ENCODE measurements at regions not wholly inside any gene's neighbourhood (a gene's known extent, or its start where the extent isn't known, plus 50 kb on each side); places are given as distances from the start of the nearest gene placed in this dataset.

- POLR2A ChIA-PET = no interaction called here
- DNase-seq (ENCODE audit: extremely low spot score) = no peak
- CTCF ChIA-PET = no interaction called here
These were observed 1003.3 kb upstream of the SORCS1 start for GRCh38 chr10:108167766-108168165.

GRCh38 chr10:108166401-108166800 is 1001.9 kb upstream of the SORCS1 start:
- ChIA-PET CTCF (no interaction called here), POLR2A (no interaction called here)
- DNase-seq (ENCODE audit: extremely low spot score) = no peak
- TF ChIP-seq SP1 (IDR thresholded peaks at IDR 0.05) = no peak
- TF ChIP-seq BHLHE40 (IDR thresholded peaks at IDR 0.05; ENCODE audit: borderline replicate concordance) = no peak
- no peak for TF ChIP-seq SUZ12 (IDR thresholded peaks at IDR 0.05)
- TF ChIP-seq FOXM1 (IDR thresholded peaks at IDR 0.05; ENCODE audit: borderline replicate concordance) = no peak
- no peak for TF ChIP-seq ZNF384 (IDR thresholded peaks at IDR 0.05)
- no peak for TF ChIP-seq NFRKB (IDR thresholded peaks at IDR 0.05)
- no peak for TF ChIP-seq L3MBTL2 (conservative IDR thresholded peaks at IDR 0.05)
- TF ChIP-seq TARDBP (IDR thresholded peaks at IDR 0.05) = no peak
- no peak for TF ChIP-seq FOXA1 (IDR thresholded peaks at IDR 0.05)
- TF ChIP-seq LEF1 (IDR thresholded peaks at IDR 0.05; ENCODE audit: borderline replicate concordance) = no peak
- no peak for TF ChIP-seq FOXK2 (IDR thresholded peaks at IDR 0.05)
- TF ChIP-seq ELF4 (IDR thresholded peaks at IDR 0.05) = no peak
- no peak for TF ChIP-seq CTBP1 (IDR thresholded peaks at IDR 0.05; ENCODE audit: borderline replicate concordance)
- TF ChIP-seq ARNT (IDR thresholded peaks at IDR 0.05) = no peak
- no peak for TF ChIP-seq HDGF (IDR thresholded peaks at IDR 0.05; ENCODE audit: borderline replicate concordance)
- TF ChIP-seq, protein P1, sequence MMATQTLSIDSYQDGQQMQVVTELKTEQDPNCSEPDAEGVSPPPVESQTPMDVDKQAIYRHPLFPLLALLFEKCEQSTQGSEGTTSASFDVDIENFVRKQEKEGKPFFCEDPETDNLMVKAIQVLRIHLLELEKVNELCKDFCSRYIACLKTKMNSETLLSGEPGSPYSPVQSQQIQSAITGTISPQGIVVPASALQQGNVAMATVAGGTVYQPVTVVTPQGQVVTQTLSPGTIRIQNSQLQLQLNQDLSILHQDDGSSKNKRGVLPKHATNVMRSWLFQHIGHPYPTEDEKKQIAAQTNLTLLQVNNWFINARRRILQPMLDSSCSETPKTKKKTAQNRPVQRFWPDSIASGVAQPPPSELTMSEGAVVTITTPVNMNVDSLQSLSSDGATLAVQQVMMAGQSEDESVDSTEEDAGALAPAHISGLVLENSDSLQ (IDR thresholded peaks at IDR 0.05) = no peak

More at GRCh38 chr10:108167766-108168165, 1003.3 kb upstream of the SORCS1 start:
- TF ChIP-seq NFRKB (IDR thresholded peaks at IDR 0.05) (no peak), CTBP1 (IDR thresholded peaks at IDR 0.05; ENCODE audit: borderline replicate concordance) (no peak), BHLHE40 (IDR thresholded peaks at IDR 0.05; ENCODE audit: borderline replicate concordance) (no peak), ARNT (IDR thresholded peaks at IDR 0.05) (no peak), ZNF384 (IDR thresholded peaks at IDR 0.05) (no peak), ELF4 (IDR thresholded peaks at IDR 0.05) (no peak), TARDBP (IDR thresholded peaks at IDR 0.05) (no peak), LEF1 (IDR thresholded peaks at IDR 0.05; ENCODE audit: borderline replicate concordance) (no peak), FOXA1 (IDR thresholded peaks at IDR 0.05) (no peak), L3MBTL2 (conservative IDR thresholded peaks at IDR 0.05) (no peak), FOXK2 (IDR thresholded peaks at IDR 0.05) (no peak), SP1 (IDR thresholded peaks at IDR 0.05) (no peak), FOXM1 (IDR thresholded peaks at IDR 0.05; ENCODE audit: borderline replicate concordance) (no peak), SUZ12 (IDR thresholded peaks at IDR 0.05) (no peak), HDGF (IDR thresholded peaks at IDR 0.05; ENCODE audit: borderline replicate concordance) (no peak)
- TF ChIP-seq, protein P1 (IDR thresholded peaks at IDR 0.05) = no peak

DNA sequence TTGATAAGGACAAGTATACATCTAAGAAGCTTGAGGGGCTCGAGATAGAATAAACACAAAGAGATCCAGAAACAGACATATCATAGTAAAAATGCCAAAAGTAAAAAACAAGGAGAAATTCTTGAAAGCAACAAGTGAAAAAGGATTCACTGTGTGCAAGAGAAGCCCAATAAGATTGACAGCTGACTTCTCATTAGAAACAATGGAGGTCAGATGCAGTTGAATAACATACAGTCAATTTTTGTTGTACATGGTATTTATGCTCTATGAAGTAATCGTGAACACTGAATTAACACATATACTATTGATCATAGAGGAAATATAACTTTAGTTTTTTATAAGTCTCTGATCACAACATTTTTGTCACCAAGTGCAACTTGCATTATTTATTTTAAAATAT is 982.8 kb upstream of the SORCS1 start:
- no peak for DNase-seq (ENCODE audit: extremely low spot score)
- CTCF ChIA-PET = no interaction called here
- no peak for TF ChIP-seq L3MBTL2 (conservative IDR thresholded peaks at IDR 0.05)
- TF ChIP-seq, protein P1 (IDR thresholded peaks at IDR 0.05) = no peak
- no peak for TF ChIP-seq LEF1 (IDR thresholded peaks at IDR 0.05; ENCODE audit: borderline replicate concordance)
- TF ChIP-seq SP1 (IDR thresholded peaks at IDR 0.05) = no peak
- TF ChIP-seq NFRKB (IDR thresholded peaks at IDR 0.05) = no peak
- no peak for TF ChIP-seq FOXM1 (IDR thresholded peaks at IDR 0.05; ENCODE audit: borderline replicate concordance)
- no peak for TF ChIP-seq HDGF (IDR thresholded peaks at IDR 0.05; ENCODE audit: borderline replicate concordance)
- POLR2A ChIA-PET = no interaction called here

GRCh38 chr10:108141064-108141463 is 976.6 kb upstream of the SORCS1 start:
- no peak for DNase-seq (ENCODE audit: extremely low spot score)
- POLR2A ChIA-PET = no interaction called here
- CTCF ChIA-PET = no interaction called here
- no peak for TF ChIP-seq HDGF (IDR thresholded peaks at IDR 0.05; ENCODE audit: borderline replicate concordance)
- TF ChIP-seq CTBP1 (IDR thresholded peaks at IDR 0.05; ENCODE audit: borderline replicate concordance) = no peak
- no peak for TF ChIP-seq LEF1 (IDR thresholded peaks at IDR 0.05; ENCODE audit: borderline replicate concordance)
- no peak for TF ChIP-seq SUZ12 (IDR thresholded peaks at IDR 0.05)
- TF ChIP-seq, protein P1 (IDR thresholded peaks at IDR 0.05) = no peak
- TF ChIP-seq ARNT (IDR thresholded peaks at IDR 0.05) = no peak
- TF ChIP-seq FOXM1 (IDR thresholded peaks at IDR 0.05; ENCODE audit: borderline replicate concordance) = no peak
- no peak for TF ChIP-seq L3MBTL2 (conservative IDR thresholded peaks at IDR 0.05)
- no peak for TF ChIP-seq BHLHE40 (IDR thresholded peaks at IDR 0.05; ENCODE audit: borderline replicate concordance)
- TF ChIP-seq NFRKB (IDR thresholded peaks at IDR 0.05) = no peak
- no peak for TF ChIP-seq ELF4 (IDR thresholded peaks at IDR 0.05)

DNA sequence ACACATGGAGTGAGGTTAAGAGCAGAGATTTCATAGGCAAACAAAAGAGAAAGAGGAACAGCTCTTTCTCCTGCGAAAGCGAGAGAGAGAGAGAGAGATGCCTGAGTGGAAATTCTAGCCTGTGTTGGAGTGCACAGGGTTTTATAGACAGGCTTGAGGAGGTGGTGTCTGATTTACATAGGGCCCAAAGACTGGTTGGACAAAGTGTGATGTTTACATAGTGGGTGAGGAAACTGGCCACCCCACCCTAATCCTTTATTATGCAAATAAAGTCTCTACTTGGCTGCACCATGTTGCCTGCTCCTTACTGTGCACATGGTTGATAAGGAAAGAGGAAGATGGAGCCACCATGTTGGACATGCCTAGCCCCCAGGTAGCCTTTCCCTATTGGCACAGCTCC is 967.8 kb upstream of the SORCS1 start:
- ChIA-PET CTCF (no interaction called here), POLR2A (no interaction called here)
- TF ChIP-seq ZNF384 (IDR thresholded peaks at IDR 0.05) = no peak
- TF ChIP-seq FOXK2 (IDR thresholded peaks at IDR 0.05) = no peak
- no peak for TF ChIP-seq CTBP1 (IDR thresholded peaks at IDR 0.05; ENCODE audit: borderline replicate concordance)
- TF ChIP-seq HDGF (IDR thresholded peaks at IDR 0.05; ENCODE audit: borderline replicate concordance) = no peak
- TF ChIP-seq FOXA1 (IDR thresholded peaks at IDR 0.05) = no peak
- TF ChIP-seq LEF1 (IDR thresholded peaks at IDR 0.05; ENCODE audit: borderline replicate concordance) = no peak
- TF ChIP-seq BHLHE40 (IDR thresholded peaks at IDR 0.05; ENCODE audit: borderline replicate concordance) = no peak
- TF ChIP-seq, protein P1 (IDR thresholded peaks at IDR 0.05) = no peak
- TF ChIP-seq ARNT (IDR thresholded peaks at IDR 0.05) = no peak
- no peak for DNase-seq (ENCODE audit: extremely low spot score)

Data from HEK293T (cell line).